ENCODE measurements at regions not wholly inside any gene's neighbourhood (a gene's known extent, or its start where the extent isn't known, plus 50 kb on each side); places are given as distances from the start of the nearest gene placed in this dataset.

GRCh38 chr4:29121586-29121985 is 1598.6 kb upstream of the PCDH7 start:
- TF ChIP-seq POLR2A (IDR thresholded peaks at IDR 0.05; ENCODE audit: low read length): no peak
- no peak for TF ChIP-seq GATA1 (IDR thresholded peaks at IDR 0.05; ENCODE audit: low read depth, low read length)

GRCh38 chr4:29128810-29129209 is 1591.4 kb upstream of the PCDH7 start:
- TF ChIP-seq GATA1 (IDR thresholded peaks at IDR 0.05; ENCODE audit: low read depth, low read length): no peak
- no peak for TF ChIP-seq POLR2A (IDR thresholded peaks at IDR 0.05; ENCODE audit: low read length)
- no peak for DNase-seq

More at GRCh38 chr4:29121586-29121985, 1598.6 kb upstream of the PCDH7 start:
- no peak for DNase-seq

DNA sequence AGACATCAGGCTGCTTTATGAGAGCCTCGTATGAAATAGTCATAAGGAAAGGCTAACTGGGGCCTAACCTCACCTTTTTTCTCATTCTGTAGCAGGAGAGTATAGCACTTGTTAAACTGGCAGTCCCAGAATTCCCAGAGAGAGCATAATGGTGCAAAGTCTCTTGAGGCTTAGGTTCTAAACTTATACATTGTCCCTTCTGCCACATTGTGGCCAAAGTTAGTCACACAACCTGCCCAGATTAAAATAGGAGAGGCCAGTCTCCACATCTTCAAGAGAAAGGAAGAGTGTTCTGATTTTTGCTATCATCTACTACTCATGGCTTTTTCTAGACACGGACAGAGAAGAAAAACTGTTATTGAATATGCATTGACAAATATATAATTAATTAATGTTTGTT is 1588.9 kb upstream of the PCDH7 start:
- TF ChIP-seq POLR2A (IDR thresholded peaks at IDR 0.05; ENCODE audit: low read length) (no peak), GATA1 (IDR thresholded peaks at IDR 0.05; ENCODE audit: low read depth, low read length) (no peak)
- DNase-seq: no peak

GRCh38 chr4:29142708-29143107 is 1577.5 kb upstream of the PCDH7 start:
- DNase-seq: no peak

GRCh38 chr4:29151584-29151983 is 1568.6 kb upstream of the PCDH7 start:
- TF ChIP-seq GATA1 (IDR thresholded peaks at IDR 0.05; ENCODE audit: low read depth, low read length) (no peak), POLR2A (IDR thresholded peaks at IDR 0.05; ENCODE audit: low read length) (no peak)
- no peak for DNase-seq

More at GRCh38 chr4:29142708-29143107, 1577.5 kb upstream of the PCDH7 start:
- TF ChIP-seq POLR2A (IDR thresholded peaks at IDR 0.05; ENCODE audit: low read length) (no peak), GATA1 (IDR thresholded peaks at IDR 0.05; ENCODE audit: low read depth, low read length) (no peak)

GRCh38 chr4:29153642-29154041 is 1566.5 kb upstream of the PCDH7 start:
- no peak for DNase-seq
- TF ChIP-seq POLR2A (IDR thresholded peaks at IDR 0.05; ENCODE audit: low read length) (no peak), GATA1 (IDR thresholded peaks at IDR 0.05; ENCODE audit: low read depth, low read length) (no peak)

DNA sequence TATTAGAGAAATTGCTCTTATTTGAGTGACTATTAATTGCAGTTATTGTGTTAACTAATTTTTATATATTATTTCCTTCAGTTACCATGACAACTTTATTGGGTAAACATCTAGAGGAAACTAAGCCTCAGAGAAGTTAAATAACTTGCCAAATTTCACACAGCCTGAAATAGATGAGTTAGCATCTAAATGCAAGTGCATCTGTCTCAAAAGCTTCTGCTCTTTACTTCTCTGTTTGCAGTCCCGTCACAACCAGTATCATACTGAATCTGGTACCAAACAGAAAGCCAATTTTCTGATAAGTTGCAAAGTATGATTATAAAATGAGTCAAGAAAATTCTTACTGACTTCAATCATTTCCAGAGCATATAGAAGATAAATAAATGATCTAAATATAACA is 1544.9 kb upstream of the PCDH7 start:
- TF ChIP-seq GATA1 (IDR thresholded peaks at IDR 0.05; ENCODE audit: low read depth, low read length): no peak
- no peak for TF ChIP-seq POLR2A (IDR thresholded peaks at IDR 0.05; ENCODE audit: low read length)
- DNase-seq: no peak

- TF ChIP-seq POLR2A (IDR thresholded peaks at IDR 0.05; ENCODE audit: low read length) (no peak), GATA1 (IDR thresholded peaks at IDR 0.05; ENCODE audit: low read depth, low read length) (no peak)
- no peak for DNase-seq
Observed at GRCh38 chr4:29199025-29199424, 1521.1 kb upstream of the PCDH7 start.

DNA sequence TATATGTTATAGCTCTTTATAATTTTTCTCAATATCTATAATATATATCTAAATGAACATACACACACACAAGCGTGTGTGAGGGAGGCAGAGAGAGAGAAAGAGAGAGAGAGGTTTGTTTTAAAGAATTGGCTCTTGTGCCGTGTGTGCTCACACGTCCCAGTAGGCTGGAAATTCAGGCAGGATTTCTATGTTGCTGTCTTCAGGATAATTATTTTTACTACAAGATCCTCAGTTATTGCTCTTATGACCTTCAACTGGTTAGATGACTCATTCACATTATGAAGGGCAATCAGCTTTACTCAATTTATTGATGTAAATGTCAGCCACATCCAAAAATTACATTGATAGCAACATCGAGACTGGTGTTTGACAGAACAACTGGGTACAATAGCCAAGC is 1520.7 kb upstream of the PCDH7 start:
- DNase-seq: no peak
- TF ChIP-seq GATA1 (IDR thresholded peaks at IDR 0.05; ENCODE audit: low read depth, low read length): no peak
- no peak for TF ChIP-seq POLR2A (IDR thresholded peaks at IDR 0.05; ENCODE audit: low read length)

- TF ChIP-seq POLR2A (IDR thresholded peaks at IDR 0.05; ENCODE audit: low read length): no peak
- no peak for TF ChIP-seq GATA1 (IDR thresholded peaks at IDR 0.05; ENCODE audit: low read depth, low read length)
Observed at GRCh38 chr4:29213020-29213419, 1507.1 kb upstream of the PCDH7 start.

DNA sequence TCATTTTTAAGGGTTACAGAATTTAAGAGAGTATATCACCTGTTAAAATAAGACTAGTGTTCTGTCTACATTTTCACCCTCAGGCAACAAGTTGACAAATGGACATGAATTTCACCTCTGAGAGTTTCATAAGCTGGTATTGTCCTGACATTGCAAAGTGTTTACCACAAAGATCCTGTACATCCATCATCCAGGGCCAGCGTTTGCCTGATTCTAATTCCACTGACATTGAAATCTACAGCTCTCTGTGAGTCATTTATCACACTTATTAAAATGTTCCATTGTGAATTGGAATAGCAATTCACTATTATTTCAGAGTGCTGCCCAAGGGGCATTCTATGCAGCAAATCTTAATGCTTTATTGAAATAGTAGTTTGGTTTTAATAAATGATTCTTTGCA is 1499.4 kb upstream of the PCDH7 start:
- no peak for TF ChIP-seq GATA1 (IDR thresholded peaks at IDR 0.05; ENCODE audit: low read depth, low read length)
- TF ChIP-seq POLR2A (IDR thresholded peaks at IDR 0.05; ENCODE audit: low read length): no peak
- no peak for DNase-seq

More at GRCh38 chr4:29213020-29213419, 1507.1 kb upstream of the PCDH7 start:
- DNase-seq: no peak

DNA sequence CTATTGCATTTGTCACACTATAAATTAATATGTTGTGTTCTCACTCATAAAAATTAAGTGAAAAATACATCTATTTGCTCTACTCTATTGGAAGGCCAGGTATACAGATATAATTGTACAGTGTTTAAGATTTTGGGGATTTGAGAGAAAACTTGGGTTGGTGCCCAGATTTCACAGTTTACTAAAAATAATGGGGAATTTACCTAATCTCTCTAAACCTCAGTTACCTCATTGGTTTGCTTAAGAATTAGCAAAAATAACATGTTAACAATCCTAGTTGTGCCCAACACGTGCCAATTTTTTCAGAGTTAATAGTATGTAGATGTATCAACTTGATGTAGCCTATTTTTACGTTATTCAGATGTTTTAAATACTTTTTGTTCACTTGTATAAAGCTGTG is 1495.3 kb upstream of the PCDH7 start:
- no peak for TF ChIP-seq GATA1 (IDR thresholded peaks at IDR 0.05; ENCODE audit: low read depth, low read length)
- TF ChIP-seq POLR2A (IDR thresholded peaks at IDR 0.05; ENCODE audit: low read length): no peak
- no peak for DNase-seq

DNA sequence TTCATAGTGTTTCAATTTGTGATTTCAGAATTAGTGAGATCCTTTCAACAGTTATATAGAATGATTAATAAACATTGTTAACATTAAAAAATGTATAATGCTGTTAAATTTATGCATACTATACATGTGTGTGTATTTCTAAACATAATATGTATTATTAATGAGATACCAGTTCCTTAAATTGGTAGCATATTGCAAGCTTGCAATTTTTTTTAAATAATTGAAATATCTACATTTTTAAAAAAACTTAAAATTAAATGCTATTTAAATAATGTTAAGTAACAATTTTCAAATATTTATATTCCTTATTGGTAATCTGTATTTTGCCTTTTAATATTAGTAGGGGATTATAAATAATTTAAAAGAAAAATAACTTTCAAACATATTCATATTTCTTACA is 1479.5 kb upstream of the PCDH7 start:
- DNase-seq: no peak
- no peak for TF ChIP-seq GATA1 (IDR thresholded peaks at IDR 0.05; ENCODE audit: low read depth, low read length)
- no peak for TF ChIP-seq POLR2A (IDR thresholded peaks at IDR 0.05; ENCODE audit: low read length)

DNA sequence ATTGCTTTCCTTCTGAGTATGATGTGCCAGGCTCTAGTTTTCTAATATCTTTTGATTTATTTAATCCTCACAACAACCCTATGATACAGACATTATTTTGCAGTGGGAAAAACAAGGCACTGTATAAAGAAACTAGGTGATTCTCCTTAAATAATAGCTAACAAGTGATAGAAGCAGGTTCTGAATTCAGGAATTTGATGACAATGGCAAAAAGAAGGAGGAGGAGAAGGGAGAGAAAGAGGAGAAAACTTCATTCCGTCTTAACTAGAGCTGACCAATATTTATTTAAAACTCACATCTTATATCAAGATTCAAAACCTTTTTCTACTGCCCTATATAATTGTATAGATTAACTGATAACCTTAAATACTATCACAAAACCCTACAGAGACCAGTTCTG is 1477.1 kb upstream of the PCDH7 start:
- TF ChIP-seq POLR2A (IDR thresholded peaks at IDR 0.05; ENCODE audit: low read length) (no peak), GATA1 (IDR thresholded peaks at IDR 0.05; ENCODE audit: low read depth, low read length) (no peak)
- DNase-seq: no peak

DNA sequence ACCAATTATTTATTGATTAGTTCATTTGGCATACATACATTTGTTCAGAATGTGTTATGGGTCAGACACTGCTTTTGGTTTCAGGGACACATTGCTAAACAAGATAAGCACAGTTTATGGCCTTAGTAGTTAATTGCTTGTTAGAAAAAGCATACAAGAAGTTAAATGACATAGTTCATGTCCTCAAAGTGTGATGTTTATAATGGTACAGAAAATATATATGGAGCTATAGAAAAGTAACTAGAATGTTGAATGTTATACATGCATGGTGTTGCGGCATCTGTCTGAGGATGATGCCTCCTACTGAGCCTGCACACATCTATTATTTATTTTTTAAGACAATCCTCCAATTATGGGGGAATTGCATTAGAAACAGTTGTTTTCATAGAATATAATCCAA is 1476.3 kb upstream of the PCDH7 start:
- TF ChIP-seq GATA1 (IDR thresholded peaks at IDR 0.05; ENCODE audit: low read depth, low read length) (no peak), POLR2A (IDR thresholded peaks at IDR 0.05; ENCODE audit: low read length) (no peak)
- no peak for DNase-seq

DNA sequence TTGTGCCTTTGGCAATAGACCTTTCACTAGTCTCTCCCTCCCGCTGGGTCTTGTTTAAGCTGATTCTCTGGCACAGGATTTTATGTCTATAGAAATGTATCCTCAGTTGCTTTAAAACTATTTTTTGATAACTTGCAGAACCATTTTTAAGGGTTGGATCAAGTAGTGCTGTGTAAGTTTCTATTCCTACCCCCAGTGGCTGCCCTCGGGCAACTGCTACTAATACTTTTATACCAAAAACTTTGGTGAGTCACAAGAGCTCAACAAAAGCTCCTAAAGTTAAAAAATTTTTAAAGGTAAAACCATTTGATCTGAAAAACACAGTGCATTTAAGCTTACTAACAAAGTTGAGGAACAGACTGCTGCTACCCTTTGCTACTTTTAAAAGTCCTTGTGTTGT is 1460.6 kb upstream of the PCDH7 start:
- TF ChIP-seq POLR2A (IDR thresholded peaks at IDR 0.05; ENCODE audit: low read length): no peak
- TF ChIP-seq GATA1 (IDR thresholded peaks at IDR 0.05; ENCODE audit: low read depth, low read length): no peak

More for the DNA sequence above, 1460.6 kb upstream of the PCDH7 start:
- DNase-seq: no peak
